Testis (tissue), 2 donors: ENCODE measurements at regions not wholly inside any gene's neighbourhood (a gene's known extent, or its start where the extent isn't known, plus 50 kb on each side); places are given as distances from the start of the nearest gene placed in this dataset.

ENCODE experiments used
- POLR2A ChIP-seq: fragments of 450-650 bp; IDR thresholded peaks from one replicate; pipeline ENCODE4 v1.6.1; 2017; ENCODE audit warnings: antibody characterized with exemption, mild to moderate bottlenecking, moderate library complexity
- TF ChIP-seq, protein P1 (sequence below), 3 experiments: fragments of 450-650 bp in 2 of 3; fragments of 200-600 bp in 1 of 3; sonication (generic) in 1 of 3; IDR thresholded peaks; one replicate each; pipeline ENCODE4 v1.5.1; 2016 to 2019; ENCODE audit warnings: antibody characterized with exemption in 3 of 3, mild to moderate bottlenecking in 2 of 3, moderate library complexity in 1 of 3

DNA sequence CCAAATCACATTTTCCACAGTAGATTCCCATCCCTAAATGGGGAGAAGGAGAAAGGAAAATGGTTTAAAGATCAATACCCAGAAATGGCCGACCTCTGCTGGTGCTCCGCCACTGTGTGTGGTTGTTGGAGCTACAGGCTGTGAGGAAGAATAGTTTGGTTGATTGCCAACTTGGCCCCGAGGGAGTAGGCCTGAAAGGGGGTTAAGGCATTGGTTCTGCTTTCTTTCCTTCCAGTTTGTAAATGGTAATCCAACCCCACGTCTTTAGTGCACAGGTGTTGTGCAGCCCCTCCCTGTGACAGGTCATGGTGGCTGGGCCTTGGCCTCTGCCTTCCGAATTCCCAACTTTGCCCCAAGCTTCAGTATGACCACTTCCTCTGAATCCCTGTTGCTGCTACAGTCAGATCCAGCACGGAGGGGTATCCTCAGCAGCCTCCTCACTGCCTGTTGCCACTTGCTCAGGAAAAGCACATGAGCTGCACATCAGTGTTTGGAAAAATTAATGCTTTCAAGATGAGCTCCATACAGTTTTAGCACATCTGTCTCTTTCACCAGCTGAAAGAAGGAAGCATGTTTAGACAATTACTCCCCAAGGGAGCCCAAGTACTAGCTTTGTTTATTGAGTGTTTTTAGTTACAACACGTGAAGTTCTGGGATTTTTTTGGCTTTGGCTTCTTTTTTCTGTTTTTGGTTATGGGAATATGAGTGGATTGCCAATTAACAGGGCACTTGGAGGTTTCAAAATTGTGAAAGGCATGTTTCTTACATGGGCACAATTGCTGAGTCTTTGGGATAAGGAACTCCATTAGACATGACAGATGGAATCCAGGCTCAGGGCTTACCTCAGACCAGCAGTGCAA lies 92.3 kb upstream of the ROPN1 start:
- TF ChIP-seq POLR2A, result no peak
- TF ChIP-seq, protein P1, sequence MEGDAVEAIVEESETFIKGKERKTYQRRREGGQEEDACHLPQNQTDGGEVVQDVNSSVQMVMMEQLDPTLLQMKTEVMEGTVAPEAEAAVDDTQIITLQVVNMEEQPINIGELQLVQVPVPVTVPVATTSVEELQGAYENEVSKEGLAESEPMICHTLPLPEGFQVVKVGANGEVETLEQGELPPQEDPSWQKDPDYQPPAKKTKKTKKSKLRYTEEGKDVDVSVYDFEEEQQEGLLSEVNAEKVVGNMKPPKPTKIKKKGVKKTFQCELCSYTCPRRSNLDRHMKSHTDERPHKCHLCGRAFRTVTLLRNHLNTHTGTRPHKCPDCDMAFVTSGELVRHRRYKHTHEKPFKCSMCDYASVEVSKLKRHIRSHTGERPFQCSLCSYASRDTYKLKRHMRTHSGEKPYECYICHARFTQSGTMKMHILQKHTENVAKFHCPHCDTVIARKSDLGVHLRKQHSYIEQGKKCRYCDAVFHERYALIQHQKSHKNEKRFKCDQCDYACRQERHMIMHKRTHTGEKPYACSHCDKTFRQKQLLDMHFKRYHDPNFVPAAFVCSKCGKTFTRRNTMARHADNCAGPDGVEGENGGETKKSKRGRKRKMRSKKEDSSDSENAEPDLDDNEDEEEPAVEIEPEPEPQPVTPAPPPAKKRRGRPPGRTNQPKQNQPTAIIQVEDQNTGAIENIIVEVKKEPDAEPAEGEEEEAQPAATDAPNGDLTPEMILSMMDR (IDR thresholded peaks at IDR 0.05), result no peak
